Glutamatergic neuron (in vitro differentiated cells): ENCODE measurements at regions not wholly inside any gene's neighbourhood (a gene's known extent, or its start where the extent isn't known, plus 50 kb on each side); places are given as distances from the start of the nearest gene placed in this dataset.

Experiments
- DNase-seq: peaks from one replicate; pipeline ENCODE4 v3.0.0; 2022
- H3K27ac Mint-ChIP-seq: one replicate; pipeline ENCODE4 v1.8.0; 2020; ENCODE audit warnings: mild to moderate bottlenecking, mixed read lengths, inconsistent platforms; ENCODE audit not compliant: unreplicated experiment
- H3K27me3 Mint-ChIP-seq: one replicate; pipeline ENCODE4 v1.8.0; 2020; ENCODE audit warnings: mild to moderate bottlenecking, moderate library complexity, mixed read lengths, inconsistent platforms; ENCODE audit not compliant: unreplicated experiment
- H3K36me3 Mint-ChIP-seq: one replicate; pipeline ENCODE4 v1.8.0; 2020; ENCODE audit warnings: mild to moderate bottlenecking, mixed read lengths, inconsistent platforms; ENCODE audit not compliant: unreplicated experiment
- H3K4me1 Mint-ChIP-seq: one replicate; pipeline ENCODE4 v1.8.0; 2020; ENCODE audit warnings: mild to moderate bottlenecking, low read depth, mixed read lengths, inconsistent platforms; ENCODE audit not compliant: unreplicated experiment
- H3K4me3 Mint-ChIP-seq: one replicate; pipeline ENCODE4 v1.8.0; 2020; ENCODE audit warnings: mild to moderate bottlenecking, mixed read lengths, inconsistent platforms; ENCODE audit not compliant: unreplicated experiment
- H3K9me3 Mint-ChIP-seq: one replicate; pipeline ENCODE4 v1.8.0; 2020; ENCODE audit warnings: mild to moderate bottlenecking, moderate library complexity, mixed read lengths, inconsistent platforms; ENCODE audit not compliant: unreplicated experiment
- CTCF ChIP-seq: fragments of 200-600 bp; sonication (generic); IDR thresholded peaks from one replicate; pipeline ENCODE4 v1.5.0; 2021; ENCODE audit not compliant: partially characterized antibody, unreplicated experiment

GRCh38 chr16:62883509-62883908 lies 847.3 kb upstream of the CDH8 start:
- Mint-ChIP-seq H3K36me3 (no peaks in the 10 kb centered on the region), H3K9me3 (no peaks in the 10 kb centered on the region), H3K4me3 (no peak overlapping the region), H3K27me3 (peaks cover 1% of the 10 kb centered on the region), H3K4me1 (no peaks in the 10 kb centered on the region), H3K27ac (no peak overlapping the region)
- DNase-seq, result no peak
- TF ChIP-seq CTCF, result no peak

GRCh38 chr16:62882552-62883221 lies 846.4 kb upstream of the CDH8 start:
- peaks cover 1% of the 10 kb centered on the region for H3K27me3 Mint-ChIP-seq

GRCh38 chr16:62876133-62876532 lies 839.9 kb upstream of the CDH8 start:
- Mint-ChIP-seq H3K27ac (no peak overlapping the region), H3K36me3 (no peaks in the 10 kb centered on the region), H3K4me1 (no peaks in the 10 kb centered on the region), H3K4me3 (no peak overlapping the region), H3K9me3 (no peaks in the 10 kb centered on the region), H3K27me3 (no peaks in the 10 kb centered on the region)
- no peak for TF ChIP-seq CTCF
- no peak for DNase-seq

More at GRCh38 chr16:62882552-62883221, 846.4 kb upstream of the CDH8 start:
- DNase-seq, result no peak
- no peaks in the 10 kb centered on the region for H3K36me3 Mint-ChIP-seq
- no peaks in the 10 kb centered on the region for H3K4me1 Mint-ChIP-seq
- no peak overlapping the region for H3K27ac Mint-ChIP-seq
- TF ChIP-seq CTCF, result no peak
- no peak overlapping the region for H3K4me3 Mint-ChIP-seq
- no peaks in the 10 kb centered on the region for H3K9me3 Mint-ChIP-seq

- Mint-ChIP-seq H3K4me3 (no peak overlapping the region), H3K9me3 (no peaks in the 10 kb centered on the region), H3K27ac (no peak overlapping the region), H3K27me3 (no peaks in the 10 kb centered on the region), H3K36me3 (no peaks in the 10 kb centered on the region), H3K4me1 (peaks cover 2% of the 10 kb centered on the region)
- DNase-seq, result no peak
- TF ChIP-seq CTCF, result no peak
Observed at GRCh38 chr16:62872339-62872738, 836.1 kb upstream of the CDH8 start.

- no peak overlapping the region for H3K4me3 Mint-ChIP-seq
- no peak for TF ChIP-seq CTCF
Observed at GRCh38 chr16:62870554-62870953, 834.3 kb upstream of the CDH8 start.

More at GRCh38 chr16:62870554-62870953, 834.3 kb upstream of the CDH8 start:
- H3K36me3 Mint-ChIP-seq, result no peaks in the 10 kb centered on the region
- no peak overlapping the region for H3K27ac Mint-ChIP-seq
- H3K9me3 Mint-ChIP-seq, result no peaks in the 10 kb centered on the region
- H3K4me1 Mint-ChIP-seq, result peaks cover 2% of the 10 kb centered on the region
- no peak for DNase-seq
- no peaks in the 10 kb centered on the region for H3K27me3 Mint-ChIP-seq
